Prostate gland (tissue), 2 donors: ENCODE measurements at regions not wholly inside any gene's neighbourhood (a gene's known extent, or its start where the extent isn't known, plus 50 kb on each side); places are given as distances from the start of the nearest gene placed in this dataset.

Source experiments
- DNase-seq: peaks from one replicate; pipeline ENCODE4 v3.0.0-alpha.2; 2019; ENCODE audit warnings: low spot score
- H3K27ac ChIP-seq, 2 donors: fragments of 200-600 bp; sonication (generic); 2 replicates each; pipeline ENCODE4 v1.5.1; 2017 to 2019
- H3K27me3 ChIP-seq: fragments of 200-600 bp; sonication (generic); replicated peaks from 2 replicates; pipeline ENCODE4 v1.5.1; 2019; ENCODE audit not compliant: insufficient read depth
- H3K36me3 ChIP-seq, 2 donors: fragments of 200-600 bp; sonication (generic); 1 replicate in 1 of 2; 2 replicates in 1 of 2; pipeline versions ENCODE4 v1.5.1 to v1.8.1; 2017 to 2019
- H3K4me1 ChIP-seq: fragments of 200-600 bp; sonication (generic); replicated peaks from 2 replicates; pipeline ENCODE4 v1.5.1; 2019
- H3K4me3 ChIP-seq, 2 donors: fragments of 200-600 bp; sonication (generic); 2 replicates each; pipeline ENCODE4 v1.5.1; 2017 to 2019
- H3K9me3 ChIP-seq: fragments of 200-600 bp; sonication (generic); 2 replicates; pipeline ENCODE4 v1.5.1; 2017
- CTCF ChIP-seq, 4 experiments: fragments of 200-600 bp in 2 of 4; fragments of 450-650 bp in 2 of 4; sonication (generic) in 2 of 4; IDR thresholded peaks; 1 replicate in 3 of 4; 2 replicates in 1 of 4; pipeline ENCODE4 v1.5.1; 2016 to 2019; ENCODE audit warnings: antibody characterized with exemption in 4 of 4, mild to moderate bottlenecking in 2 of 4, moderate library complexity in 2 of 4
- POLR2A ChIP-seq: fragments of 450-650 bp; IDR thresholded peaks from one replicate; pipeline ENCODE4 v1.6.1; 2016; ENCODE audit warnings: antibody characterized with exemption, mild to moderate bottlenecking
- POLR2AphosphoS5 ChIP-seq: sonication (generic); formaldehyde crosslinking; IDR thresholded peaks from one replicate; pipeline ENCODE4 v1.6.1; 2017; ENCODE audit warnings: antibody characterized with exemption
- WGBS: methylation state at CpG from one replicate; pipeline ENCODE4 v1.1.5; 2018; 5-methylcytosine and 5-hydroxymethylcytosine counted together
- intact Hi-C: fragments of 100-400 bp; cut with DNase I; formaldehyde crosslinking; loops from one replicate; pipeline ENCODE4 v1.14.2; 2022

GRCh38 chr3:43876648-43877047 lies 185.9 kb downstream of the ABHD5 start:
- no peak overlapping the region for H3K27ac ChIP-seq
- no peaks in the 10 kb centered on the region for H3K4me1 ChIP-seq

GRCh38 chr3:43879166-43879565 lies 188.4 kb downstream of the ABHD5 start:
- Histone ChIP-seq H3K36me3 (no peaks in the 10 kb centered on the region), H3K9me3 (no peaks in the 10 kb centered on the region), H3K4me1 (no peaks in the 10 kb centered on the region), H3K27ac (no peak overlapping the region), H3K4me3 (no peak overlapping the region), H3K27me3 (no peaks in the 10 kb centered on the region)
- TF ChIP-seq POLR2A (no peak), CTCF (IDR thresholded peaks at IDR 0.05) (peak in 1 of 4 experiments; percentile 17), POLR2AphosphoS5 (no peak)
- DNase-seq = no peak
- intact Hi-C loops = no loop called here
- WGBS = 19% methylated on average over 4 of the region's 4 CpGs

More at GRCh38 chr3:43876648-43877047, 185.9 kb downstream of the ABHD5 start:
- 90% methylated on average over 2 of the region's 2 CpGs for WGBS
- no peak overlapping the region for H3K4me3 ChIP-seq
- TF ChIP-seq POLR2A (no peak), CTCF (IDR thresholded peaks at IDR 0.05) (no peak), POLR2AphosphoS5 (no peak)
- no peaks in the 10 kb centered on the region for H3K9me3 ChIP-seq
- DNase-seq = no peak
- intact Hi-C loops = no loop called here
- no peaks in the 10 kb centered on the region for H3K27me3 ChIP-seq
- H3K36me3 ChIP-seq = no peaks in the 10 kb centered on the region

GRCh38 chr3:43882976-43883680 lies 192.4 kb downstream of the ABHD5 start:
- no peak for TF ChIP-seq POLR2AphosphoS5
- TF ChIP-seq POLR2A = no peak
- no peak for TF ChIP-seq CTCF (IDR thresholded peaks at IDR 0.05)
- intact Hi-C loops = no loop called here
- Histone ChIP-seq H3K27ac (no peak overlapping the region), H3K9me3 (no peaks in the 10 kb centered on the region), H3K4me1 (no peaks in the 10 kb centered on the region), H3K27me3 (no peaks in the 10 kb centered on the region), H3K36me3 (no peaks in the 10 kb centered on the region), H3K4me3 (no peak overlapping the region)
- WGBS = 92% methylated on average over 11 of the region's 11 CpGs
- DNase-seq = no peak

GRCh38 chr3:43883729-43884396 lies 193.1 kb downstream of the ABHD5 start:
- no peaks in the 10 kb centered on the region for H3K36me3 ChIP-seq
- DNase-seq = peak; percentile 17
- no peak overlapping the region for H3K27ac ChIP-seq
- H3K4me3 ChIP-seq = no peak overlapping the region
- peak; percentile 9 for TF ChIP-seq POLR2AphosphoS5
- no peak for TF ChIP-seq POLR2A
- no peaks in the 10 kb centered on the region for H3K4me1 ChIP-seq
- WGBS = 54% methylated on average over 10 of the region's 10 CpGs
- intact Hi-C loops = no loop called here
- no peaks in the 10 kb centered on the region for H3K9me3 ChIP-seq
- no peaks in the 10 kb centered on the region for H3K27me3 ChIP-seq

- no peak for TF ChIP-seq CTCF (IDR thresholded peaks at IDR 0.05)
- TF ChIP-seq POLR2AphosphoS5 = no peak
- TF ChIP-seq POLR2A = no peak
- intact Hi-C loops = no loop called here
- Histone ChIP-seq H3K9me3 (no peaks in the 10 kb centered on the region), H3K36me3 (no peaks in the 10 kb centered on the region), H3K27me3 (no peaks in the 10 kb centered on the region), H3K4me3 (no peak overlapping the region), H3K4me1 (no peaks in the 10 kb centered on the region), H3K27ac (no peak overlapping the region)
- DNase-seq = no peak
- 85% methylated on average over 7 of the region's 7 CpGs for WGBS
These were observed 193.8 kb downstream of the ABHD5 start for GRCh38 chr3:43884581-43884980.
